ENCODE measurements at regions not wholly inside any gene's neighbourhood (a gene's known extent, or its start where the extent isn't known, plus 50 kb on each side); places are given as distances from the start of the nearest gene placed in this dataset.
"Not testable (repeated sequence)": the region's sequence is repeated elsewhere in the genome, so short reads cannot be mapped to it uniquely, and the experiment has no call there.

DNA sequence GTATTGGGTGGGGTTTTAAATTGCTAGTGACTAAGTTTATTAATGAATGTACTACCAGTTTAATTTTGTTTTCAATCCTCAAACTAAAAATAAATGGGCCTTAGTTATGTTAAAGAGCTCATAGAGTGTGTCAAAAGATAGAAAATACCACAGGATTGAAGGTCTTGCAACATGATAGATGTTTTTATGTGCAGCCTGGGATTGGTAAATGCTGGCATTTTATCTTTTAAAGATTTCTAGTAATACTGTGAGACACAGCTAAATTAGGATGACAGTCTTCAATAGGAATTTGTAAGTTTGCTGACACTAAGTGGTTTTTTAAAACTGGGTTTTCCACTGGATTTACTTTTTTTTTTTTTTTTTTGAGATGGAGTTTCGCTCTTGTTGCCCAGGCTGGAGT is 122.3 kb downstream of the HAUS1 start:
- DNase-seq (ENCODE audit: low read depth in 2 of 2) = peak; percentile 32 to 42

DNA sequence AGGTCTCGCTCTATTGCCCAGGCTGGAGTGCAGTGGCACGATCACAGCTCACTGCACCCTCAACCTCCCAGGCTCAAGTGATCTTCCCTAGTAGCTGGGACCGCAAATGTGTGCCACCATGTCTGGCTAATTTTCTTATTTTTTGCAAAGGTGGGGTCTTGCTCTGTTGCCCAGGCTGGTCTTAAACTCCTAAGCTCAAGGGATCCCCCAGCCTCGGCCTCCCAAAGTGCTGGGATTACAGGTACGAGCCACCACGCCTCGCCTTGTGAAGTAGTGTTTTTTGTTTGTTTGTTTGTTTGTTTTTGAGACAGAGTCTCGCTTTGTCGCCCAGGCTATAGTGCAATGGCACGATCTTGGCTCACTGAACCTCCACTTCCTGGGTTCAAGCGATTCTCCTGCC is 125.5 kb downstream of the HAUS1 start:
- DNase-seq (ENCODE audit: low read depth in 2 of 2) = not testable (repeated sequence)

DNA sequence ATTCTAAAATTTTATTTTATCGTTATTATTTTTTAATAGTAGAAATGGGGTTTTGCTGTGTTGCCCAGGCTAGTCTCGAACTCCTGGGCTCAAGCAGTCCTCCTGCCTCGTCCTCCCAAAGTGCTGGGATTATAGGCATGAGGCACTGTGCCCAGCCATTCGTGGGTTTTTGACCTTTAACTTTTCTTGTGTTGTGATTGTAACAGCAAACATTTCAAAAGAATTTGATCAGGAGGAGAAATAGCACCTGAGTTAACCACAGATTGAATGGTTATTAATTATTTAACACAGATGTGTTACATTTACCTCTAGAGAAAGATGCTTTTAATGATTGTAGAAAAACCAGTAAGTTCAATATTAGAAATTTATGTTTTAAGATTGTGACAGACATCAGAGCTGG is 132.0 kb downstream of the HAUS1 start:
- DNase-seq (ENCODE audit: low read depth in 2 of 2) = no peak

DNA sequence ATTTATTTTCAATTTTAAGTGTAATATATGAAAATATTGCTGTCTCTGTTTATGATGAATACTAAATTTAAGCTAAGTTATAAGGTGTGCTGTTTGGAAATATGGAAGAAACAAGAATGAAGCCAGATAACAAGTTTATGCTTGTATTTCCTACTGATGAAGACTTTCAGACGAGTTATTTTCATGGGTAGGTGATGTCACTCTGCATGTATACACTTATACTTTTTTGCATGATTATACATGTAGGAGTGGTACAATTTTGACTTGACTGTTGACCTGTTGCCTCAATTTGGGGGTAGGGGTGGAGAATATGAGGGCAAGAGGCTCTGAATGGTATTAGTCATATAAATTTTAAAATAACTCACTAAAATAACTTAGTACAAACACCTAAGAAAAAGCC is 133.7 kb downstream of the HAUS1 start:
- no peak for DNase-seq (ENCODE audit: low read depth in 2 of 2)

DNA sequence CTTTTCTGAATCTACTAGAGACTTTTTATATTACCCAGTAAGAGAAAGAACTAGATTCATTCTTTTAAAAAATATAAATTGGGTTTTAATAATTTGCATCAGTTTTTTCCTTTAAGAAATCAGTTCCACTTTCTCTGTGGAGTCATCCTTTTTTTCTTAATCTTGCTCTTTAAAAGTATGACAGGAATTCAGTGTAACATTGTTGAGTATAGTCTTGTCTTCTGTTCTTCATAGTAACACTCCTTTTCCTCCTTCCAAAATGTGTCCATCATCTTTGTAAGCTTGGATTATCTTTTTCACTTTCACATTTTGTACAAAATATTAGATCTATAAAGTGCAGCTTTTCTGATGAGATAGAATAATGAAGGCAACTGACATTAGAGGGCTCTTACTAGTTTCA is 135.4 kb downstream of the HAUS1 start:
- no peak for DNase-seq (ENCODE audit: low read depth in 2 of 2)

DNA sequence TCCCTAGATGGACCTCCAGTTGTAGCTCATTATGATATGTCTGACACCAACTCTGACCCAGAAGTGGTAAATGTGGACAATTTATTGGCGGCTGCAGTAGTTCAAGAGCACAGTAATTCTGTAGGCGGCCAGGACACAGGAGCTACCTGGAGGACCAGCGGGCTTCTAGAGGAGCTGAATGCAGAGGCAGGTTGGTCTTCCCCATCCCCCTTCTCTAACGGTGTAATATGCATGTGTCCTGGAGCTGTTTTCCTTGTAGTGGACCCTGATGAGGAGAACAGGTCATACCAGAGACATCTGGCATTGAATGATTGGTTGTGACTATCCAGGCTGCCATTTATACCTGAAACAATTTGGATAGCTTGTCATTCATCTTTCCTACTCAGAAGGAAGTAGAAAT is 135.8 kb downstream of the HAUS1 start:
- no peak for DNase-seq (ENCODE audit: low read depth in 2 of 2)

DNA sequence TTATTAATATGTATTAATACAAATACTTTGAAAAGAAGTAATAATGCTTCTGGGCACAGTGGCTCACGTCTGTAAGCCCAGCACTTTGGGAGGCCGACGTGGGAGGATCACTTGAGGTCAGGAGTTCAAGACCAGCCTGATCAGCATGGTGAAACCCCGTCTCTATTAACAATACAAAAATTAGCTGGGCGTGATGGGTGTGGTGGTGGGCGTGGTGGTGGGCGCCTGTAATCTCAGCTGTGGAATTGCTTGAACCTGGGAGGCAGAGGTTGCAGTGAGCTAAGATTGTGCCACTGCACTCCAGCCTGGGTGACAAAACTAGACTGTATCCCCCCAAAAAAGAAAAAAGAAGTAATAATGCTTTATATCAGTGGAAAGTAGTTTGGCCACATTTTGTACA is 137.2 kb downstream of the HAUS1 start:
- not testable (repeated sequence) for DNase-seq (ENCODE audit: low read depth in 2 of 2)

DNA sequence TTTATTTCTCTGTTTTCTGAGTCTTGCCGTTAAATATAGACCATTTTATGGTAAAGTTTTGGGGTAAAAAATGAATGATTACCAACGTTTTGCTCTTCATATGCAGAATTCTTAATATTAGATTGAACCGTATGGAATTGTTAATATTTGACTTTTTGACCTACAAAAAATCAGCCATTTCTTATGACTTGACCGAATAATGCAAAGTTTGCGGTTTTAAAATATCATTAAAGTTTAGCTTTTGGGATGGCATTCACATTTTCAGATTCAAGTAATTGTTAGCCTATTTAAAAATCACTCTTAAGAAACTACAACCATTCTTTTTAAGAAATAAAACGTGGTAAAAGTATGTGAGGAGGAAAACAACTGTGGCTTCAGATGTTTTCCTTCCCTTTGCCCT is 138.0 kb downstream of the HAUS1 start:
- no peak for DNase-seq (ENCODE audit: low read depth in 2 of 2)

DNA sequence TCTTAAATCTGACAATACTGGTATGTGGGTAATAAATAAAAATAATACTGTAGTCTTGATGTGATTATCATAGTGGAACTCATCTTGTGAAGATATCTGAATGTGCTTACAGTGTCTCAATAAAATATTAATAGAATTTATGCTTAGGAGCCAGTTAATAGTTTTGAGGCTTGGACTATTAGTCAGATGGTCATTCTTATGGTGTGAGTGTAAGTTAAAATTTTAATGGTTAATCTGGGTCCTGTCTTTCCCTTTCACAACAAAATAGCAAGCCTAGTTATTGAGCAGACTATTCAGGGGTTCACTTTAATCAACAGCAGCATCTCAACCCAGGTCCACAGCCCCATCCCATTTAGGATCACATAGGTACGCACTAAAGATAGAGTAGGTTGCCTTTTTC is 138.9 kb downstream of the HAUS1 start:
- DNase-seq (ENCODE audit: low read depth in 2 of 2) = no peak

DNA sequence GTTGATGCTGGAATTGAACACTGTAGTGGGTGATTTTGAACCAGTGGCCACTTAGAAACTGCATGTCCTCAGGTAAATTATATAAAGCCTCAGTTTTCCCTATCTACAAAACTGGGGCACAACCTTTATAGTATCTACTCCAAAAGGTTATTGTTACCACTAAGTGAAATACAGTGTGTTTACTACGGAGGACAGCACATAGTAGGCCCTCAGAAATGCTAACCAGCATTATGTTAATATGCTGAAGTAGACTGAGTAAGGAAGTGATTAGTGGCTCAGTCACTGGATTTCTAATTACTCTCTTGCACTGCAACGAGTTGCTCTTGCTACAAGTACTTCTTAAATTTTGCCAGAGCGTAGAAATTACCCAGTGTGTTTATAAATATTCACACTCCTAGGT is 139.5 kb downstream of the HAUS1 start:
- no peak for DNase-seq (ENCODE audit: low read depth in 2 of 2)

DNA sequence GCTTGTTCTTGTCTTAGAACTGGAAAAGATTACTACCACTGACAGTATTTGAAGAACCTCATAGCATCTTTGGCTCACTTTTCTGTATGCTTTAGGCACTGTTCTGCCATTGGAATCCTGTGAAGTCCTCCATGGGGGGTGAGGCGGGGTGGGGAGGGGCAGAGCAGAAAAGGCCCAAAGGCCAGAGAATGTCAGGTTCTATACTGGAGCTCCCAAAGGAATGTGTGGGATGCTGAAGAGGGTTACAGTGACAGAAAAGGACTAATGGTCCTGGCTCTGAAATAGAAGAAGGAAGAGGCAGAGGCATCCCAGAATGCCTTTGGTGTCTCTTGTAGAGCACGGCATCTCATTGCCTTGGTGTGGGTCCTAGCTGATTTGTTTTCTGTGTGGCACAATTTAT is 141.9 kb downstream of the HAUS1 start:
- DNase-seq (ENCODE audit: low read depth in 2 of 2) = no peak

DNA sequence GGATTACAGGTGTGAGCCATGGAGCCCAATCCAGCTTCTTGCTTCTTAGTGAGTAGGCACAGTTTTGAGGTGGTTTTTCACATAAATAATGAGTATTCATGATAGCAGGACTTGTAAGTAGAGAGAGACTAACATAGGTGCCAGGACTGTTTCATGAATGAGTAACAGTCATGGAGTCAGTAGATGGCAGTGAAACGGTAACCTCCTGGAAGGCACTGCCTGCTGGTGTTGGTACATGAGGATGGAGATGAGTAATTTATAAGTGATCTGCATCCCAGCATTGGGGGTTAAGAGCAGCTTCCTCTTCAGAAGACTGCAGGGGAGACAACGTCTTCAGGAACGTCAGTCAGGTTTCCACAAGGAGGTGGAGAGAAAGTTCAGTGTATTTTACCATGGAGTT is 143.8 kb downstream of the HAUS1 start:
- no peak for DNase-seq (ENCODE audit: low read depth in 2 of 2)

DNA sequence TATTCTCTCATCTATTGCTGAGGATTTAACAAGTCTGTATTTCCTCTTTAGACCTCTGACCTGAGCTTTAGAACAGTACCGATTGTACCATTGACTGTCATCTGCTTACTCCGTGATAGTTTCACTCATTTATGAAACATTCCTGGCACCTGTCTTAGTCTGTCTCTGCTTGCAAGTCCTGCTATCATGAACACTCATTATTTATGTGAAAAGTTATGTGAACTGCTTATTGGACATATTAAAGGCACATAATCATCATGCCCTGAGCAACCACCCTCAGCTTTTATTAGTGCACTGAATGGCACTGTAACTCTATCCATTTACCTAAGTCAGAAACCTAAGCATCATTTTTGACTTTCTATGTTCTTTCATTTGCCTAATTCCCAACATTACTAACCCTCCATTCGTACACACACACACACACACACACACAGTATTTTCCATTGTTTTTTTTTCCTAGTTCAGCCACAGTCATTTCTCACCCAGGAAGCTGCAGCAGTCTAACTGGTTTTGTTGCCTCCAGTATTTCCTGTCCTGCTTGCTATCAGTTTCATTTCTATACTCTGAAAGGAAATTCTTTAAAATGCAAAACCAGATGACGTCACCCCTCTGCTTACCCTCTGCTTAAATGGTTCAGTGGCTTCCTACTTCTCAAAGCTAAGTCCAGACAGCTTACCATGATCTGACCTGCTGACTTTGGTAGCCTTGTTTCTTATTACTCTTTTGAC is 146.1 kb downstream of the HAUS1 start:
- DNase-seq (ENCODE audit: low read depth in 2 of 2) = peak; percentile 52 to 53

DNA sequence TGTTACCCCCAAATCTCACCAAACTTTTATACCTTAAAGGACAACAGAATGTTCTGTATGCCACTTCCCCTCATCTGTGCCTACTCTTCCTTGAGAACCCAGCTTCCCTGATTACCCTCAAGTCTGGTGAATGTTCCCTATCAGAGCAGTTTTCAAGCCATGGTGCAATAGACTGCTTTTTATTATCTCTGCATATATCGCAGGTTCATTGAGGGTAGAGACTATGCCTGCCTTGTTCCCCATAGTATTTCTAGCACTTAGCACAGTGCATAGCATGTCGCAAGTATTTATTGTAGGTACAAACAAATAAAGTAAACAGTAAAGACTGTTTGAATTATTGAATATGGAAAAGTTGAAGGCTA is 146.6 kb downstream of the HAUS1 start:
- no peak for DNase-seq (ENCODE audit: low read depth in 2 of 2)

DNA sequence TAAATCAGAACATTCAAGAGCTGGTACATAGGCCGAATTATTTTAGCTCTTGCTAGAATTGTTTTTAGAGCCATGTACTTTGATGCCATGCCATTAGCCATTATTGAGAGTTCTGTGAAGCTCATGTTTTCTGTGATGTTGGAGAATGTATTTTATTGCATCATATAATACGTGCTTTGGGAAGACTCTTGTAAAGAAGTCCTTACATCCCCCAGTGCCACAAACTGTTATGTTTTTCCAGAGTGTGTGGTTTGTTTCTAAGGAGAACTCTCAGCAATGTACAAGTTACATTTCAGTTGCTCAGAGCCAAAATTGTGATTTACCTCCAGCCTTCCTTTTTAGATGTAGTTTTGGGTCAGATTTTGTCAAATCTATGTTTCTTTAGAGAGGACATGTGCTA is 148.6 kb downstream of the HAUS1 start:
- DNase-seq (ENCODE audit: low read depth in 2 of 2) = no peak

DNA sequence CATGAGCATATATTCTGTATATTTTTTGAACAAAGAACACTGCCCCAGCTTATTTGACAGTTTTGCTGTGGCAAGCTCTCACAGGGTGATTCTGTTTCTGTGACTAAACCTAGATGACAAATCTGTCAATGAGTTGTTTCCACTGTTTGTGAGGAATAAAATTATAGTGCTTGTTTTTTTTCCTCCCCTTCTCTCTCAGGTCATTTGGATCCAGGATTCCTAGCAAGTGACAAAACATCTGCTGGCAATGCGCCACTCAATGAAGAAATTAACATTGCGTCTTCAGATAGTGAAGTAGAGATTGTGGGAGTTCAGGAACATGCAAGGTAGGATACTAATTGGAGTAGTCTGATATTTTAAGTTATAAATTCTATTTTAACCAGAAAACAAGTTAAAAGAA is 149.3 kb downstream of the HAUS1 start:
- DNase-seq (ENCODE audit: low read depth in 2 of 2) = no peak

DNA sequence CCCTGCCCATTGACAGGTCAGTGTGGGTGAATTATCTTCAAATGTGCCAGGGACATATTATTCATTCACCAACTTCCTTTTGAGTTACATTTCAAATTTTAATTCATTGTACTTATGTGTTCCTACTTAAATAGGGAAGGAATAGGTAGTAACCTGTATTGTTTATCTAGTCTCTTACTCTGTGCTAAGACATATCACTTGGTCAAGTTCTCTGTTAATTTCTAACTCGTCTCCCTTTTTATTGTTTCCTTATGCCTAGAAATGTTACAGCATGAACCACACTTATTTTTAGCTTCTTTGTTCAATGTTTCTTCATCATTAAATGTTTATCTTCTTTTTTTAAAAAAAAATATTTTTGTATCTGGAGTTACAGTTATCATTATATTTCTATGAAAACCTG is 151.9 kb downstream of the HAUS1 start:
- DNase-seq (ENCODE audit: low read depth in 2 of 2) = no peak

DNA sequence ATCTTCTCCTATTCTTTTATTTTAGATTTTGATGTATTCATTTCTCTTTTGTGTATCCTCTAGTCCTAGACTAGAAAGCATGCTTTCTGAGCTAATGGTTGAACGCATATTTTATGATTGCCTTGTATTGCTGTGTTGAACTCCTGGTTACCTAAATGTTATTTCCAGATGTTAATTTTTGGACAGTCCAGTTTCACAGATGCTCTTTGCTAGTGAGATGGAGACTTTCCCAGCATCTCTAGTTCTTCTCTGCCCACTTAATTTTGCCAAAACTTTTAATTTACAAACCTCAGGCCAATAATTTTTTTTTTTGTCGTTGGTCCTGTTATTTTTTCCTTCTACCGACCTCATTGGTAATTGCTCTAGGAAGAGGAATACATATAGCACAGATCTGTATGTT is 153.2 kb downstream of the HAUS1 start:
- no peak for DNase-seq (ENCODE audit: low read depth in 2 of 2)

DNA sequence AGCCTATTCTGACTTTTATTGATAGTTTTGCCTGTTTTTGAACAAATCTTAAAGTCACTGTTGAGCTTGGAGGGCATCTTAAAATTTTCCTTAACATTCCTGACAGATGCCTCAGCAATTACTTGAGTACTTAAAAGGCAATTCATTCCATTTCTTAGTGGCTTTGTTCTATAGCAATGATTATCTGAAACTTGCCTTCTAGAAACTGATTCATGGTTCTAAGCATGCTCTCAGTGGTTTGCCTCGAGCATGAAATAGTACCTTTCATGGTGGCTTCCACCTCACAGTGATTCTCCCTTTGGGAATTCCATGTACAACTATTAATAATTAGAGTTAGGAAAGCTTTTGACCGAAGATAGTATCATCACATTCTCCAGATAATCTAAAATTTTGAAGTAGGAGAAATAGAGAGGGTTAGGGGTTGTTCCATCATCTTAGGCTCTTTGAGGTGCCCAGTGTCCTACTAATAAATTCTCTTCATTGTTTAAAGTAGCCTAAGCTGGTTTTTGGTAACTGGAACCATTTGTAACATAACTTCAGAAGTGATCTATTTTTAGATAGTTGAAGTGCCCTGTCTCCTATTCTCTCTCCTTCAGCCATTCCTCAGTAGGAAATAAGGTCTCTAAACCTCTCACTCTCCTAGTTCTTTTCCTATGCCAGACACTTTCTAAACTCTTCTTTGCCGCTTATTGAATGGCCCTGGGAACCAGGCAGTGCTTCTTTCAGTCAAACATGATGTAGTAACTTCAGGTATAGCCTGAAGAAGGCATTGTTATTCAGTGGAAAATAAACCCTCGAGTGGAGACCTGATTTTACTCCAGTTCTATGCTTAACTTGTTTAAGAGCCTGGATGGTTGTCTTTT is 156.1 kb downstream of the HAUS1 start:
- peak; percentile 54 to 64 for DNase-seq (ENCODE audit: low read depth in 2 of 2)

DNA sequence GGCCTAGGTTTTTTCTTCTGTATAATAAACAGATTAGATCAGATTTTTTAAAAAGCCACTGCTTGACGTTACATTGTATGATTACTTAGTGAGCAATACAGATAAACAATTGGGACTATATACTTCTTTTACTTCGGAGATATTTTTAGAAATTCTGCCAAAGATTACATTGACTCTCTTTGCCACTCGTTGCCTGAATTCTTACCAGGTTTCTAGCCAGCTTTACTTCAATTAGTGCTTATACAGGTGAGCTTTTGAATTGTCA is 156.6 kb downstream of the HAUS1 start:
- no peak for DNase-seq (ENCODE audit: low read depth in 2 of 2)

DNA sequence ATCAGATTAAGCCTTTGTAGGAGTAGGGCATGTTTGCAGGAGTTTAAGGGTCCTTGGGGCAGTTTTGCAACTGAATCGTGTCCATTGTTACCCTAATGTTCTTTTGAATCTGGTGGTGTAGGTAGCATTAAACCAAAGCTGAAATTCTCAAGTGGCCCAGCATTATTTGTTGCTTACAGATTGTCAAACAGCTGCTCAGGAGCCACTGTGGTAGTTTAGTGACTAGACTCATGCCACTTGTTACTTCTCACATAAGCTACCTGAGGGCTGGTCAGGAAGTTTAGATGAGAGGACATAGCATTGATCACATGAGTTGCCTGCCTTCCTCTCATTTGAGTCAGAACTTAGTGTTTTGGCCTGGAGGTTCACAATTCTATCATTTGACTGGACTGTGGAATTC is 157.6 kb downstream of the HAUS1 start:
- no peak for DNase-seq (ENCODE audit: low read depth in 2 of 2)

DNA sequence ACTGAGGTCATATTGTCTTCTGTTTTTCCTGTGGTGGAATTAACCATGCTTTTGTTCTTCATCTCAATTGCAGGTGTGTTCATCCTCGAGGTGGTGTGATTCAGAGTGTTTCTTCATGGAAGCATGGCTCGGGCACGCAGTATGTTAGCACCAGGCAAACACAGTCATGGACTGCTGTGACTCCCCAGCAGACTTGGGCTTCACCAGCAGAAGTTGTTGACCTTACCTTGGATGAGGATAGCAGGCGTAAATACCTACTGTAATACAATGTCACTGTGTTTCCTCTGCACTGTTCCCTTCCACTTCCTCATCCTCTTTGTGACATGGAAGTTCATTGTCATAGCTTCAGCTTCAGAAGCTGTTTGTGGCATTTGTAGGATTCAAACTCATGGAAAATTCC is 158.7 kb downstream of the HAUS1 start:
- DNase-seq (ENCODE audit: low read depth in 2 of 2) = no peak

DNA sequence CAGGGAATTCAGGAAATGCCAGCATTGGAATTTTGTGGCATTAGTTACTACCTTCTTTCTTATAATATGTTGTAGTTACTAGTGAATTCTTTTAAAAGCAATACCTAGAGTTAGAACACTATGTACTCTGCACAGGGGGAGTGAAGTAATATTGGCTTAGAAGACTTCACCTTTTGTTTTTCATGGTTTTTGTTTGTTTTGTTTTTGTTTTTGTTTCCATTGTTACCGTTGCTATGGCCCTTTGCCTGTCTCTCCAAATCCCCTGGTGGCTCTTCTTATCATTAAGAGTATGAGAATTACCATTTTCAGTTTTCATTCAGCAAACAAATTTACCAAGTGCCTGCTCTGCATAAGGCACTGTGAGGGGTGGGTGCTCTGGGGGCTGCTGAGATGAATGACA is 160.1 kb downstream of the HAUS1 start:
- DNase-seq (ENCODE audit: low read depth in 2 of 2) = no peak
